OCI-LY1 (cell line): ENCODE measurements at regions not wholly inside any gene's neighbourhood (a gene's known extent, or its start where the extent isn't known, plus 50 kb on each side); places are given as distances from the start of the nearest gene placed in this dataset.

Experiments
- CTCF ChIP-seq: fragments of 200-600 bp; sonication (generic), shearing (Covaris generic); IDR thresholded peaks from 2 replicates; pipeline ENCODE4 v1.5.1; 2017; ENCODE audit warnings: mild to moderate bottlenecking, antibody characterized with exemption, low read length, moderate library complexity, mixed read lengths
- EZH2 ChIP-seq: fragments of 200-600 bp; sonication (generic), shearing (Covaris generic); IDR thresholded peaks from 2 replicates; pipeline ENCODE4 v1.8.0; 2017; ENCODE audit warnings: borderline replicate concordance, mixed run types, mild to moderate bottlenecking, antibody characterized with exemption, low read length, moderate library complexity, mixed read lengths

- TF ChIP-seq CTCF = no peak
- no peak for TF ChIP-seq EZH2
These were observed 255.9 kb upstream of the CMC1 start for GRCh38 chr3:27985369-27986035.
